Mucosa of rectum (tissue), 2 donors: ENCODE measurements at regions not wholly inside any gene's neighbourhood (a gene's known extent, or its start where the extent isn't known, plus 50 kb on each side); places are given as distances from the start of the nearest gene placed in this dataset.

ENCODE experiments used
- H3K27ac ChIP-seq, 2 donors: one replicate each; pipeline ENCODE4 v1.7.0; 2013; ENCODE audit warnings: inconsistent platforms in 2 of 2, low read depth in 2 of 2, low read length in 2 of 2
- H3K27me3 ChIP-seq, 2 donors: one replicate each; pipeline ENCODE4 v1.7.0; 2013; ENCODE audit warnings: low read length in 2 of 2; ENCODE audit not compliant: control insufficient read depth in 2 of 2, insufficient read depth in 2 of 2
- H3K36me3 ChIP-seq, 2 donors: one replicate each; pipeline ENCODE4 v1.7.0; 2013; ENCODE audit warnings: low read length in 2 of 2; ENCODE audit not compliant: control insufficient read depth in 2 of 2, insufficient read depth in 2 of 2
- H3K4me1 ChIP-seq, 2 donors: one replicate each; pipeline ENCODE4 v1.7.0; 2013; ENCODE audit warnings: low read length in 2 of 2, mild to moderate bottlenecking in 1 of 2; ENCODE audit not compliant: control insufficient read depth in 2 of 2, insufficient read depth in 2 of 2
- H3K4me3 ChIP-seq, 2 donors: one replicate each; pipeline ENCODE4 v1.7.0; 2013; ENCODE audit warnings: low read length in 2 of 2
- H3K9ac ChIP-seq, 2 donors: one replicate each; pipeline ENCODE4 v1.7.0; 2013; ENCODE audit warnings: low read length in 2 of 2, low read depth in 1 of 2, mild to moderate bottlenecking in 1 of 2
- H3K9me3 ChIP-seq, 2 donors: one replicate each; pipeline ENCODE4 v1.7.0; 2013; ENCODE audit warnings: low read length in 2 of 2; ENCODE audit not compliant: control insufficient read depth in 2 of 2
- donor health status: healthy.
- donor health status: Normal muscosa, but diverticular disease.

DNA sequence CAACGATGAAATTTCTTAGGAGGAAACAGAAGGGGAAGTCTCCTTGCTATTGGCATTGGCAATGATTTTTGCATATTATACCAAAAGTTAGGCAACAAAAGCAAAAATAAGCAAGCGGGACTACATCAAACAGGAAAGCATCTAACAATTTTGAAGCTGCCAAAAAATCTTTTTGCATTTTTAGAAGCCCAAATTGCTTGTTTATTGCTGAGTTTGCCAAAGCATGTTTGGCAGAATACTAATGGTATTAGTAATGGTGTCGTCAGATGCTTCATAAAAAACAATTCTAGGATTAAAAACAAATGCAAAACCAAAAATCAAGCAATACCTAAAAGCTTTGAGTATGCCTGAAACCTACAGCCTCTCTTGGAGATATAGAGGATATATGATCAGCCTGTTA is 80.0 kb downstream of the GALR1 start:
- H3K9me3 ChIP-seq = no peaks in the 10 kb centered on the region
- no peak overlapping the region for H3K9ac ChIP-seq
- no peak overlapping the region for H3K27ac ChIP-seq
- no peaks in the 10 kb centered on the region for H3K4me1 ChIP-seq
- H3K36me3 ChIP-seq = no peaks in the 10 kb centered on the region
- no peaks in the 10 kb centered on the region for H3K27me3 ChIP-seq
- H3K4me3 ChIP-seq = no peak overlapping the region

DNA sequence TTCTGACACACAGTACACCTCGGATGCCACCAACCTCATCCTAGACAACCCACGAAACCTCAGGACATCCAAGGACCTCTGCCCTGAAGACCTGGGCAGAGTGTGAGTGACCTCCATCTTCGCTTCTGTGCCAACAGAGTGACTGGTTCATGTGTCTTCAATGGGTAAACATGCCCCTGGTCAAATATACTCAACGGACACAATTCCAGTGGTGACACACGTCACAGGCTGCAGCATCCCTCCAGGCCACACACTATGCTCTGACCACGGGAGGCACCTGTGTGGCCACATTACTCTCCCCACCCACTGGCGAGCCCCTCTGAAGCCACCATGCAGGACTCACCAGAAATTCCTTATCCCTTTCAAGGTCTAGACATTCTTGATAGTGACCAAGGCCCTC is 85.2 kb downstream of the GALR1 start:
- Histone ChIP-seq H3K4me3 (no peak overlapping the region), H3K27ac (no peak overlapping the region), H3K9ac (no peak overlapping the region), H3K4me1 (no peaks in the 10 kb centered on the region), H3K36me3 (no peaks in the 10 kb centered on the region), H3K27me3 (no peaks in the 10 kb centered on the region), H3K9me3 (no peaks in the 10 kb centered on the region)

DNA sequence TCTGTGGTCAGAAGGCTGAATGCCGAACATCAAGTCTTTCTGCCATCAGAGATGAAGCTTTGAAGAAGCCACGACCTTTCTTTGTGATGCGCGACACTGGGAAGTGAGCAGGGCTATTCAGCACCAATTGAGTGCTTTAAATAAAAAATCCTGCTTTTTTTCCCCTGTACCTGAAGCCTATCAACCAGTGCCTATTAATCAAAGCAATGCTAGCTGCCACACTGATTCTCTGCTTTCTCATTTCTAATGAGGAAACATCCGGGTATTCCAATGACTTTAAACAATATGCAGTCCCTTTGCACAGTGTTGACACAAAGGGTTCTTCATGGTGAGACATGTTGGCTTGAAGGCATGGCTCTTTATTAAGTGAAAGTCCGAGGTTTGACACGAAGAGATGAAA is 88.0 kb downstream of the GALR1 start:
- Histone ChIP-seq H3K9ac (no peak overlapping the region), H3K9me3 (no peaks in the 10 kb centered on the region), H3K27me3 (no peaks in the 10 kb centered on the region), H3K4me1 (no peaks in the 10 kb centered on the region), H3K36me3 (no peaks in the 10 kb centered on the region), H3K4me3 (no peak overlapping the region), H3K27ac (no peak overlapping the region)

DNA sequence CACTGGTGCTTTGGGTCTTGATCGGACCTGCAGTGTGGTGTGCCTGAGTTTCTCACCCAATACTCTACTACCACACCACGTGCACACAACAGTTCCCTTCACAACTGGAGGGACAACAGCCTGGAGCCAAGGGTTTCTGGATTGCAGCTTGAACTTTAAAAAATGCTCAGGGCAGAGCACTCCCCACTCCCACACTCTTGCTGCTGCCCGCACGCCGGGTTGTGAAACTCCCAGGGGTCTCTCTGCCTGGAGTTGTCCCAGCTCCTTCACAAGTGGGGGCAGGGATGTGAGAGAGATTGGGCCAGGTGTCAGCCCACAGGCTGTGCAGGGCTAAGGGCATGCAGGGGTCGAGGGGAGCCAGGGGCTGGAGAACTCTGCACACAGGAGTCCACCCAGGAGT is 89.4 kb downstream of the GALR1 start:
- H3K27me3 ChIP-seq = no peaks in the 10 kb centered on the region
- no peak overlapping the region for H3K9ac ChIP-seq
- no peak overlapping the region for H3K4me3 ChIP-seq
- no peaks in the 10 kb centered on the region for H3K9me3 ChIP-seq
- H3K4me1 ChIP-seq = no peaks in the 10 kb centered on the region
- H3K27ac ChIP-seq = no peak overlapping the region
- no peaks in the 10 kb centered on the region for H3K36me3 ChIP-seq

DNA sequence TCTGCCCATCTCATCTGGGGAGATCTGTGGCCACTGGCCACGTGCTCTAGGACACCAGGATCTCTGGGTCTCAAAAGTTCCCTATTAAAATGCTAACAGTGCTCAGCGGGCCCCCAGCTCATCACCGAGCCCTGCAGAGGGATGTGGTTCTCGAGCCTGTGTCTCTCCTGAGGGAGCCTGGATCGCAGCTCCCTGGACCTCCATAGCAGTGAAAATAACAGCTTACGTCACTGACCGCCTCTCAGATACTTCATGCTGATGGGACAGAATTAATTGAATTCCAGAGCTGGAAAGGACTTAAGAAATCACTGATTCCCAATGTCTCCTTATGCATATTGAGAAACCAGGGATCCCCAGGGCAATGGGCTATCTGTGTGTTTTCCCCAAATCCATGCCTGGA is 90.0 kb downstream of the GALR1 start:
- Histone ChIP-seq H3K4me1 (no peaks in the 10 kb centered on the region), H3K36me3 (no peaks in the 10 kb centered on the region), H3K27me3 (no peaks in the 10 kb centered on the region), H3K27ac (no peak overlapping the region), H3K4me3 (no peak overlapping the region), H3K9ac (no peak overlapping the region), H3K9me3 (no peaks in the 10 kb centered on the region)

DNA sequence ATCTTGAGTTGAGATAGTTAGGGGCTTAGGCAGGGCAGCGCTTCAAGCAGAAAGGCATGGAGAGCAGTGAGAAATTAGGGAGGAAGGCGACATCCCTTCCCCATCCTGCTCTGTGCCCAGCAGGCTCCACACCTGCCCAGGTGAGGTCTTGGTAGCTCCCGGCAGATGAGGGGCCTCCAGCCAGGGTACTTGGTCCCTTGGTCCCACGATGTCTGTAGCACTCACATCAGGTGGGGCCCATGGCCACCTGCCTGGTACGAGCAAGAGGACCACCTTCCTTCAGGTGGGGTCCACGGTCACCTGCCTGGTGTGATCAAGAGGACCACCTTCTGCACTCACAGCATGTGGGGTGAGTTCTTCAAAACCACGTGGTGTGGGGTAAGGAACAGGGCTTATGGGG is 91.2 kb downstream of the GALR1 start:
- Histone ChIP-seq H3K9ac (no peak overlapping the region), H3K36me3 (no peaks in the 10 kb centered on the region), H3K4me1 (no peaks in the 10 kb centered on the region), H3K9me3 (no peaks in the 10 kb centered on the region), H3K27me3 (no peaks in the 10 kb centered on the region), H3K4me3 (no peak overlapping the region), H3K27ac (no peak overlapping the region)

DNA sequence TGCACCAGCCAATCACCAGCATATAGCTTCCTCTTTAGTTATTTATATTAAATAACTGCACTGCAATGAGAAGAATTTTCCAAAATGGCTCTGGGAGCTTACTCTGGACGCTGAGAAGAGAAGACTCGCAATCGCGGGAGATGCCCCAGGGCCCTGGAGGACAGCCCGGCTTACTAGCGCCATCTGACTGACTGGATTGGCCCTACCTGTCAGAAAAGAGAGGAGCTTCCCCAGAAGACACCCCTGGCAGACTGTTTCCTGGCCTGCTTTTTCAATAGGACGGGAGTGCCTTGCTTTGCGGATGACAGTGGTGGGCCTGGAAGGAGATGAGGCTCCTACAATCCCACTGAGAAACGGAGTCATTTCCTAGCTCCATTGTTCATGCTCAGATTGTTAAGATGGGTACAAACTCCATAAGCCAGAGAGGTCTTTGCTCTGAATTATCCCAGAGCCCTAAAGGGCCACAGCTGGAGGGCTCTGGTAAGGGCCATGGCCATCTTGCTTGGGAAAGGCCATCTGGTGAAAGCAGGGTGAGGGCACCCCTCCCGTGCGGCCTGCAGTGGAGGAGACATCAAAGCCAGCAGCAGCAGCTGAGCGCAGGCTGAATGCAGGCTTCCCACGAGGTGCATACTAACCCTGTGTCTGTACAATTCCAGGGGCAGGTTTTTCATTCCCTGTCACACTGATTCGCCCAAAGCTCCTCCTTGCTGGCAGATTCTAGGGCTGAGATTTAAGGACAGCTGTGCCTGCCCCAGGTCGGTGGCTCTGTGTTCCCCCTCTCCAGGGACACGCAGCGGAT is 92.1 kb downstream of the GALR1 start:
- Histone ChIP-seq H3K9ac (no peak overlapping the region), H3K4me3 (no peak overlapping the region), H3K4me1 (no peaks in the 10 kb centered on the region), H3K27ac (no peak overlapping the region), H3K36me3 (no peaks in the 10 kb centered on the region), H3K27me3 (no peaks in the 10 kb centered on the region), H3K9me3 (no peaks in the 10 kb centered on the region)

DNA sequence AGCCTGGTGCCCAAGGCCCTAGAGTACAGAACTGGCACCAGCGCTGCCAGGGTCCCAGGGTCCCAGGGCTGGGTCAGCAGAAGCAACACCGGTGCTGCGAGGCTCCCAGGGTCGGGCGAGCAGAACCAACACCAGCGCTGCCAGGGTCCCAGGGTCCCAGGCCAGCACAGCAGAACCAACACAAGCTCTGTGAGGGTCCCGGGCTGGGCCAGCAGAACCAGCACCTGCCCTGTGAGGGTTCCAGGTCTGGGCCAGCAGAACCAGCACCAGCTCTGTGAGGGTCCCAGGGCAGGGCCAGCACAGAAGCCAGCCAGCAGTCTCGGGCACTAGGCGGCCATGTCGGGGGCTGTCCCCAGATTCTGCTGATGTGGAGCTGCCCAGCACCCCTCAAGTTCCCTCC is 93.1 kb downstream of the GALR1 start:
- no peak overlapping the region for H3K4me3 ChIP-seq
- H3K4me1 ChIP-seq = no peaks in the 10 kb centered on the region
- no peak overlapping the region for H3K27ac ChIP-seq
- H3K9me3 ChIP-seq = no peaks in the 10 kb centered on the region
- no peak overlapping the region for H3K9ac ChIP-seq
- H3K36me3 ChIP-seq = no peaks in the 10 kb centered on the region
- H3K27me3 ChIP-seq = no peaks in the 10 kb centered on the region

DNA sequence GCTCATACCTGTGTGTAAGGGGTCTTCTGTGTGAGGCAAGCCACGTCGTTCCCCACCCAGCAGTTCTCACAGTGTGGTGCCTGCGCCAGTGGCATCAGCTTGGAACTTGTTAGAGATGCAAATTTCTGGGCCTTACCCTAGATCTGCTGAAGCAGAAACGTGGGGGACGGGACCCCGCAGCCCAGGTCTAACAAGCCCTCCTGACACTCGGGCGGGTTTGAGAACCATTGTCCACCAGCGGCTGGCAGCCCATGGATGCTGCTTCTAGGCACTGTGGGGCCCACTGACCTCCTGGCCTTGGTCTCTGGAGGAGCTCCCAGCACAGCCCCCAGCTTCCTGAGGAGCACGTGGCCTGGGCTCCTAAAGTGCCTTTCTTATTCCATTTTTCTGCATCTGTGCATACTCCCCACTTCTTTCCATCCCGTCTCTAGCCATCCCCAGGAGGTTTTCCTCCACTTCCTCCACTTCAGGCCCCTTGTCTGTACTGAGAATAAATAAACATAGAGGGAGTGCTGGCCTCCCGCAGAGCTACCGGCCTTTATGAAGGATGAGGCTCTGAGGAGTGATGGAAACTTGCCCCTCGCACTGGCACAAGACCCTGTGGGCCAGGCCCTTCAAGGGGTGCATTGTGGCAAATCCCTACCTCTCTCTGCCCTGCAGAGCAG is 94.3 kb downstream of the GALR1 start:
- no peaks in the 10 kb centered on the region for H3K4me1 ChIP-seq
- H3K9ac ChIP-seq = no peak overlapping the region
- no peaks in the 10 kb centered on the region for H3K27me3 ChIP-seq
- no peak overlapping the region for H3K27ac ChIP-seq
- H3K4me3 ChIP-seq = no peak overlapping the region
- no peaks in the 10 kb centered on the region for H3K9me3 ChIP-seq
- no peaks in the 10 kb centered on the region for H3K36me3 ChIP-seq

DNA sequence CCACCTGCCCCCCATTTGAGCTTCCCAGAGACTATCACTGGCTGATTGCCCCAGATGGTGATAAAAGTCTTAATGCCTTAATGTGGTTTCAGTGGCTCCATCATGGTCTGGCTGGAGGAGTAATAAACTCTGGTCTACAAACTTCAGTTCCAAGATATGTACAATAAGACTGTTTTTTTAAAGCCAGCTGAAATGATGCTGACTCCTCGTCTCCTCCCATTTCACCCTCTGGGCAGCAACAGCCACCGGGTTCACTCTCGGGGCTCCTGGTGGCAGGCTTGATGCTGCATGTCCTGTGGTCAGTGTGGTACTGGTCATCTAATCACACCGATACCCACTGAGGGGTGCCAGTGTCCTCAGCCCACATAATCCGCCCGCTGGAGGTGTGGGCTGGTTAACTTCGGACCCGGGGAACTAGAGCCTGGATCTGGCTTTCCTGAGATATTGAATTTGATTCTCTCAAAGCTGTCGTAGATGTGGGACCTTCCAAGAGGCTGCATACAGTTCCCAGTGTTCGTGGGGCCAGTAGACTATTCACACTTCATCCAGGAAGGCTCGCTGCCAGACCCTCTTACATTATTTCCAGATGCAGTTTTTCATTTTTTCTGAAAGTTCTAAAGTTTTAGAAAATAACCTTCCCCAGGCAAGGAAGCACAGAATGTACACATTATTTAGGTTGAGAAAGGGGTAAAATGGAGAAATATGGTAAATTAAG is 95.3 kb downstream of the GALR1 start:
- no peak overlapping the region for H3K4me3 ChIP-seq
- no peaks in the 10 kb centered on the region for H3K4me1 ChIP-seq
- no peaks in the 10 kb centered on the region for H3K9me3 ChIP-seq
- no peaks in the 10 kb centered on the region for H3K27me3 ChIP-seq
- H3K36me3 ChIP-seq = no peaks in the 10 kb centered on the region
- no peak overlapping the region for H3K9ac ChIP-seq
- H3K27ac ChIP-seq = no peak overlapping the region
